Ishikawa (cell line): ENCODE measurements at regions not wholly inside any gene's neighbourhood (a gene's known extent, or its start where the extent isn't known, plus 50 kb on each side); places are given as distances from the start of the nearest gene placed in this dataset.

Experiments
- CEBPB ChIP-seq: IDR thresholded peaks from 2 replicates; pipeline ENCODE4 v1.6.1; 2012
- CREB1 ChIP-seq: IDR thresholded peaks from 2 replicates; pipeline ENCODE4 v1.6.1; 2012; ENCODE audit warnings: low read depth
- EGR1 ChIP-seq: IDR thresholded peaks from 2 replicates; pipeline ENCODE4 v1.6.1; 2012
- EP300 ChIP-seq: IDR thresholded peaks from 2 replicates; pipeline ENCODE4 v1.6.1; 2012; ENCODE audit warnings: borderline replicate concordance
- FOXM1 ChIP-seq: IDR thresholded peaks from 2 replicates; pipeline ENCODE4 v1.6.1; 2012; ENCODE audit warnings: low read depth, borderline replicate concordance
- MAX ChIP-seq: IDR thresholded peaks from 2 replicates; pipeline ENCODE4 v1.6.1; 2012
- RAD21 ChIP-seq: IDR thresholded peaks from 2 replicates; pipeline ENCODE4 v1.6.1; 2012; ENCODE audit warnings: low read depth
- TAF1 ChIP-seq: IDR thresholded peaks from 2 replicates; pipeline ENCODE4 v1.6.1; 2012; ENCODE audit warnings: low read depth, mild to moderate bottlenecking
- TCF12 ChIP-seq: IDR thresholded peaks from 2 replicates; pipeline ENCODE4 v1.6.1; 2012; ENCODE audit warnings: low read depth
- USF1 ChIP-seq: IDR thresholded peaks from 2 replicates; pipeline ENCODE4 v1.6.1; 2012
- YY1 ChIP-seq: IDR thresholded peaks from 2 replicates; pipeline ENCODE4 v1.6.1; 2012; ENCODE audit warnings: low read depth
- ZBTB7A ChIP-seq: IDR thresholded peaks from 2 replicates; pipeline ENCODE4 v1.6.1; 2012; ENCODE audit warnings: low read depth
- TF ChIP-seq, protein P1 (sequence below): IDR thresholded peaks from 2 replicates; pipeline ENCODE4 v1.6.1; 2012; ENCODE audit warnings: low read depth, mild to moderate bottlenecking

DNA sequence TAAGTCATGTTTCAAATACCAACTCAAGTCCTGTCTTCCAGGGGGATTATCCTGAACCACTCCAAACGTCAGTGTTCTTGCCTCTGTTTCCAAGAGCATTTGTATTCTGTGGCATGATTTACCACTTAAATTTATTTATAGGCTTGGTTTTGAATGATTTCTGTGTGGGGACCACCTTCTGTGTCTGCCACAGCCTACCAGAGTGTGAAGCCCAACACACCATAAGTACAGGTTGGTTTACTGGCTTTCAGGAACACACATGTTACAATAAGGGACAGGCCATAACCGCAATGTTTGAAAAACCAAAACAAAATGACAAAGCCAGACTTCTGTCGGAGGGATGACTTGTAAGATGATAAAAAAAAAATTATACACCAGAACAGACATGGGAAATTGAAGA, 56.5 kb upstream of the MAP3K7 start:
- TF ChIP-seq, protein P1, sequence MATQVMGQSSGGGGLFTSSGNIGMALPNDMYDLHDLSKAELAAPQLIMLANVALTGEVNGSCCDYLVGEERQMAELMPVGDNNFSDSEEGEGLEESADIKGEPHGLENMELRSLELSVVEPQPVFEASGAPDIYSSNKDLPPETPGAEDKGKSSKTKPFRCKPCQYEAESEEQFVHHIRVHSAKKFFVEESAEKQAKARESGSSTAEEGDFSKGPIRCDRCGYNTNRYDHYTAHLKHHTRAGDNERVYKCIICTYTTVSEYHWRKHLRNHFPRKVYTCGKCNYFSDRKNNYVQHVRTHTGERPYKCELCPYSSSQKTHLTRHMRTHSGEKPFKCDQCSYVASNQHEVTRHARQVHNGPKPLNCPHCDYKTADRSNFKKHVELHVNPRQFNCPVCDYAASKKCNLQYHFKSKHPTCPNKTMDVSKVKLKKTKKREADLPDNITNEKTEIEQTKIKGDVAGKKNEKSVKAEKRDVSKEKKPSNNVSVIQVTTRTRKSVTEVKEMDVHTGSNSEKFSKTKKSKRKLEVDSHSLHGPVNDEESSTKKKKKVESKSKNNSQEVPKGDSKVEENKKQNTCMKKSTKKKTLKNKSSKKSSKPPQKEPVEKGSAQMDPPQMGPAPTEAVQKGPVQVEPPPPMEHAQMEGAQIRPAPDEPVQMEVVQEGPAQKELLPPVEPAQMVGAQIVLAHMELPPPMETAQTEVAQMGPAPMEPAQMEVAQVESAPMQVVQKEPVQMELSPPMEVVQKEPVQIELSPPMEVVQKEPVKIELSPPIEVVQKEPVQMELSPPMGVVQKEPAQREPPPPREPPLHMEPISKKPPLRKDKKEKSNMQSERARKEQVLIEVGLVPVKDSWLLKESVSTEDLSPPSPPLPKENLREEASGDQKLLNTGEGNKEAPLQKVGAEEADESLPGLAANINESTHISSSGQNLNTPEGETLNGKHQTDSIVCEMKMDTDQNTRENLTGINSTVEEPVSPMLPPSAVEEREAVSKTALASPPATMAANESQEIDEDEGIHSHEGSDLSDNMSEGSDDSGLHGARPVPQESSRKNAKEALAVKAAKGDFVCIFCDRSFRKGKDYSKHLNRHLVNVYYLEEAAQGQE: no peak
- TF ChIP-seq ZBTB7A: no peak
- TF ChIP-seq EGR1: no peak
- no peak for TF ChIP-seq EP300
- no peak for TF ChIP-seq TAF1
- TF ChIP-seq YY1: no peak
- TF ChIP-seq USF1: no peak
- TF ChIP-seq MAX: no peak
- no peak for TF ChIP-seq CEBPB
- TF ChIP-seq CREB1: no peak
- TF ChIP-seq TCF12: no peak
- TF ChIP-seq FOXM1: no peak
- TF ChIP-seq RAD21: no peak
